Left colon (tissue), 2 donors: ENCODE measurements at regions not wholly inside any gene's neighbourhood (a gene's known extent, or its start where the extent isn't known, plus 50 kb on each side); places are given as distances from the start of the nearest gene placed in this dataset.
"Not testable (repeated sequence)": the region's sequence is repeated elsewhere in the genome, so short reads cannot be mapped to it uniquely, and the experiment has no call there.

Source experiments
- ATAC-seq: fragments of 200-7000 bp; cut with Tn5 transposase; one replicate; pipeline ENCODE4 v1.9.1; 2020; ENCODE audit warnings: mild to moderate bottlenecking, moderate library complexity
- DNase-seq, 2 donors: peaks; one replicate each; pipeline ENCODE4 v3.0.0-alpha.2; 2020
- intact Hi-C, 2 donors: fragments of 100-400 bp; cut with DNase I in 1 of 2; cut with micrococcal nuclease in 1 of 2; formaldehyde crosslinking; loops; one replicate each; pipeline versions ENCODE4 v1.11.2 to v1.14.0; 2022; cut with DNase I, micrococcal nuclease
- donor health status: DM: no; HTN: no; CAD: no.
- donor health status: DM: yes; HTN: yes; CAD: no.

GRCh38 chr21:35547946-35548774, 499.1 kb upstream of the RUNX1 start:
- intact Hi-C loops = no loop called here
- no peak for DNase-seq
- no peak for ATAC-seq

DNA sequence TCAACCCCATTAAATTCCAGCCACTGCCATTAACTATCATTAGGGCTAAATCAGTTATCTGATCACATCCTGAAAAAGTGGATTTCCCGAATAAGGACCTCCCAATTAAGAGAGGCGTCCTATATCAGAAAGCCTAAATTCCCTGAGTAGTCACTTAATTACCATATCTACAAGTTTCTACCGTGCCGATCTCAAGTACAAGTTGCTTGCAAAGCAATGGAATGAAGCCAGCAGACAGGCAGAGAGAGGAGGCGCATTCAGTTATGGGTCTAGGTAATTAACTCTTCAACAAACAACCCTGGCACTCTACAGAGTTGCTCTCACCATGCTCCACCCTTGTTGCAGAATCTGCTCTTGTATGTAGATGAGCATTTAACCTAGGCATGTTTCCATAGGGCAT, 494.6 kb upstream of the RUNX1 start:
- ATAC-seq (no peak), DNase-seq (no peak)
- intact Hi-C loops = no loop called here

DNA sequence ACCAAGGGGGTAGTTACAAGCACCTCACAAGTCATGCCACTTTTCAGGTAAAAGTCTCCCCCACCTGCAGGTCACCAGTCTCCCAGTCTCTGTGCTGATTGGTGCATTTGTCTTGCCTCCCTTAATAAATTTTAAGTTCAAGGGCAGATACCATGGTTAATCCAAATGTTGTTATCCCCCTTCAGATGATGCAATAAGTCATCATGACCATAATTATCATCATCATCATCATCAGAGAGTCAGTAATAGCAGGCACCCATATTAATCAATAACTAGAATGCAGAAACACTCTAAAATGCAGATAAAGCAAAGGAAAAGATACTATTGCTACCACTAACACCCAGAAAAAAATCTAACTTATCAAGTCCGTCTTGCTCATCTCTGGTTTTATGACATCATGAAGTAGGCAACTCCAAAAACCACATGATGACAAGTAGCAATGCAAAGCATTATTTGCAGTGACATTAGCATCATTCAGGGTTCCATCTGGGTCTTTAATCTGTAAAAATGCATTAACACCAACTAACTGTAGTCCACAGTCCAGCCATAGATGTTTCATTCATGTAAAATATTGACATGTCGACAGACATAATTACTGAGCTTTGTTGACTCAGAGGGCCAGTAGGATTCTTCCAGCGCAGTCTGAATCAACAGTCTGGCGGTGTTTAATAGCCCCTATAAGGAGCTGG, 492.0 kb upstream of the RUNX1 start:
- intact Hi-C loops = no loop called here
- no peak for ATAC-seq
- DNase-seq = no peak

GRCh38 chr21:35538386-35538785, 489.3 kb upstream of the RUNX1 start:
- intact Hi-C loops = no loop called here
- ATAC-seq (no peak), DNase-seq (no peak)

DNA sequence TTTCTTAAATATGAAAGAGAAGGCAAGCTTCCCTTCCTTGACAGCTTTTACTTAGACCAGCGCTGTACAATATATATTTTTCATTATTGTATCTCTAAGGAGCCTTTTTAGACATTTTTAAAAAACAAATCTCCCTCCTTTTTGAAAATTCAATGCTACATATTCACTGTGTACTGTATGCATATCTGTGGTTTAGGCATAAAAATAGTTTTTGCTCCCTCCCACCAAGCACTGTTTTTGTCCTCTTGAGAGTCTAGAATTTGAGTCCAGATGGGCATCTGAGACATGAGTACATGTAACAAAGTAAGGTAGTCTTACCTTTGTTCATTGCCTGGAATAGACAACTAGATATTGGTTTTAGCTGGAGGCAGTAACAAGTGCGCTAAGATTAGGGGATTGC, 488.5 kb upstream of the RUNX1 start:
- ATAC-seq (no peak), DNase-seq (no peak)
- intact Hi-C loops = no loop called here

DNA sequence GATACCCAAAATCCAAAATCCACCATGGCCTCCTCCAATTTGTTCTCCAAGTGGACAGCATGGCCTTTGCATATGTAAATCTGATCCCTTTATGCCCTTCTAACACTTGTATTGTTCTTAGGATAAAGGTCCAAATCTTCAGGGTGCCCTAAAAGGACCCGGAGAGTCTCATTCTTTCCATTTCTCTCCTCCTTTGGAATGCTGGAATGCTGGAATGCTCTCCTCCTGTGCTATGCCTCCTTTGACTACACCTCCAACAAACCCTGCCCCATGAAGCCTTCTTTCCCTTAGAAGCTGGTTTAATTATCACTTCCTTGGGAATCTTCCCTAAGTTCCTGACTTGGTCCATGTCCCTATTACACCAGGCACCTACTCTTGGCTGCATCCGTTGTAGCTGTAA, 484.8 kb upstream of the RUNX1 start:
- DNase-seq = no peak
- intact Hi-C loops = no loop called here
- ATAC-seq = no peak

- DNase-seq (no peak), ATAC-seq (no peak)
- intact Hi-C loops = no loop called here
These were observed 481.7 kb upstream of the RUNX1 start for GRCh38 chr21:35530766-35531165.

DNA sequence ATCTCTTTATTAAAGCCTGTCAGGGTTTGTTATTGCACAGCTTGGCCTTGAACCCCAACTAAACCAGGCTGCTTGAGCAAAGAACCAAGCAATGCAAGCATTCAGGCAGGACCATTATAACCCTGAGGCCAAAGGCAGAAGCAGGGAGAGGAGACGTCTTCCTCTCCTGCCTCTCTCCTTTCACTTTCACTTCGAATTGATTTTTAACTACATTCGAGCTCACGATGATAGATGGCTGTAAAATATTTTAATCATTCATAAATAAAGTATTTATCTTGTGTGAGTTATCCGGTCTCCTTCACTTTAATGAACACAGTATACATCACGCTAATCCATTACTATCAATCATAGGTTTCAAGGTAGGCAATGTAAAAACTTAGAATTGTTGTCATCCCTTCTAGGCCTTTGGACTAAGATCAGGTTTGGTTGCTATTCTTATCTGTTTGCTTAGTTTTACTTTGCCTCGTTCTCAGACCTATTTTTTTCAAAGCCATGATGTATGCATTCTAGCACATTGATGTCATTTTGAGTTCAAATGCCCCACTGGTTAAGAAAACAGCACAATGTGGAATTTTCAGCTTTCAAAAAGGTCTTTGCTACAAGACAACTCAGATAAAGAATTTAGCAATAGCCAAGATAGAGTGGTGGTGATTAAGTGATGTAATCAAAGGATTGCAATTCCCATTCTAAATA, 480.2 kb upstream of the RUNX1 start:
- DNase-seq (no peak), ATAC-seq (peak; percentile 68)
- intact Hi-C loops = no loop called here

DNA sequence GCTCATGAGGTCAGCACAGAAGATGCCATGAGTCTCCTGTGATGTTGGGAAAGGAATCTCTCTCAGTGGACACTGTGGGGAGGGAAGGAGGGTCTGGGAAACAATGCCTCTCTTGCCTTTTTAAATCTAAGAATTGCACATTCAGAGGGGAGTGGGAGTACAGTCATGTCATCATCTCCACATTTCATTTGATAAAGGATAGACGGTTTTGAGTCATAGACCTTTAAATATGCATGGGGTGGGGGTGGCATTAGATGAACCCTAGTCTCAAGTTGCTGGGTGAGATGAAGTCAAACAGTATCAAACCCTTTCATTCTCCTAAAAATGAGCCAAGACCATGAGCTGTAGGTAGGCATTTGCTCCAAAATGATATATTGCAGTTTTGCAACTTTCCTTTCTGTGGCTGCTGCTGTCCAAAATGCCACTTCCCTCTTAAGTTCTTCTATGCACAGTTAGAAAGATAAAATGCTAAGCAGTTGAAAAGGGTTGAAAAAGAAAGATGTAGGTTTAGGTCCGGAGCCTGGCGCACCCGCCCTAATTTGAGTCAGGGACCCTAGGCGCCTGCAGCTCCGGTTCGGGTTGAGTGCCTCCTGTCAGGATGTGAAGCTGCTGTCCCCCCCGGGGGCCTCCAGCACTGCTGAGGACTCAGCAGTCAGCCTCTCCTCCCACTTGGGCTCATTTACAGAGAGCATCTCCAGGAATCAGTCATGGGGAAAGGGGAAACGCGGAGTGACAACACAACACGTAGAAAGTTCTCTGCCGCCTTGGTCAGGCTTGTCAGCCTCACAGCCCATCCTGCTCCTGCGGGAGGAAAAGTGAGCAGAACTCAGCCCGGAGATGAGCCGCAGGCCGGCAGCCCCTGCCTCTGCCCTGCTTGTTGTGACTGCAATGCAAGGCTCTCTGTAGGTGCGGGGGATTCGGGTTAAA, 479.3 kb upstream of the RUNX1 start:
- intact Hi-C loops = no loop called here
- peak; percentile 26 to 29 for DNase-seq
- no peak for ATAC-seq

DNA sequence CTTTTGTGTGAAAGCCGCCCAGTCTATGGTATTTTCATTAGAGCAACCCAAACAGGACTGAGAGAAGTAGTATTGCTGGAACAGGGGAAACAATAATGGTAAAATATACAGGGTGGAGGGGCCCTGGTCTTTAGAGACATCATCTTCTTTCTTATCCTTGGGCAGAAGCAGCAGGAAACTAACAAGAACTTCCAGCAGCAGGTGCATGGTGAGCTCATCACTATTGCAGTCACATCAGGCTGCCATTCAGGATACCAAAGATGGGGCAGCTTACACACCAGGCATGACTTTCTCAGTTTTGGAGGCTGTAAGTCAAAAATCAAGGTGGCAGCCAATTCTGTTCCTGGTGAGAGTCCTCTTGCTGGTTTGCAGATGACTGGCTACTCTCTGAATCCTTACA, 478.3 kb upstream of the RUNX1 start:
- intact Hi-C loops = no loop called here
- ATAC-seq (no peak), DNase-seq (no peak)

DNA sequence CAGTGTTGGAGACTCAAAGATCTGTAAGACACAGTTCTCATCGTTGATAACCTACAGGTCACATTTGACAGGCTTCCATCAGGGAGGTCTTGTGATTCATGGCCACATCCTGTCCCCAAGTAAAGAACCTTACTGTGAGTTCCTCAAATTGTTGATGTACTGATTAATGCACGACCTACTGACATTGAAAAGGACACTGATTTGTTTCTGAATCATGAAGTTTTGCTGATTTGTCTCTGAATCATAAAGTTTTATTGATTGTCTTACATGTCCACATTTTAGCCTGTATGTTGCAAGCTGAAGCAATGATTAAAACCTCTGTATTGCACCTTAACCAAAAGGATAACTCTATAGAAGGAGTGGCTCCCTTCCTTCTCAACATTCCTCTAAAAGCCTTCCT, 476.3 kb upstream of the RUNX1 start:
- no peak for DNase-seq
- intact Hi-C loops = no loop called here
- no peak for ATAC-seq

DNA sequence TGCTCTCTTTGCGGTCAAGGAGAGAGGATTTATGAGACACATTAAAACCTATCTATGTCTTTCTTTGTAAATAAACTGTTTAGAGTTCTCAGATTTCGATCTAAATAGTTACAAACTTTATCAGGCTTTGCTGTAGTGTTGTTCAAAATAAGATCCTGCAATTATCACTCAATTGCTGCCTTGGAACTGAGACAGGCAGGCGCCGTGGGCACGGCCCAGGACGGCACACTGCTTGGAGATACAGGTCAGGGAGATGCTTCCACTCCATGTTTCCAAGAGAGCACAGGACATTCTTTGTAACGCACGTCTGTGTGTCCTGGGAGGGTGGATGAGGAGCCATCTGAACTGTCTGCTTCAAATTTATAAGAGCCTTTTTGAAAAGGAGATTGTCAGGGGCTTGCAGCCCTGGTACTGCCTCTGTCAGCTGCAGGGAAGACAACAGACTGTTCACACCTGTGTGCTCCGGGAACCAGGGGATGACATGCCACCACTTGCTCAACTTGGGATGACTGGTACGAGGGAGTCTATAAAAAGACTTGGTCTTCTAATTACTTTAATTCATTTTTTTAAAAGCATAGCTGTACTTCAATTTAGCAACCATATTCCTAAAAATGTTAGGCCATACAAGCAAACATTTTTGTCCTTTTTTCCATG, 472.9 kb upstream of the RUNX1 start:
- intact Hi-C loops = no loop called here
- DNase-seq = no peak
- ATAC-seq = no peak

- intact Hi-C loops = no loop called here
- DNase-seq (no peak), ATAC-seq (no peak)
These were observed 472.2 kb upstream of the RUNX1 start for GRCh38 chr21:35521293-35521692.

DNA sequence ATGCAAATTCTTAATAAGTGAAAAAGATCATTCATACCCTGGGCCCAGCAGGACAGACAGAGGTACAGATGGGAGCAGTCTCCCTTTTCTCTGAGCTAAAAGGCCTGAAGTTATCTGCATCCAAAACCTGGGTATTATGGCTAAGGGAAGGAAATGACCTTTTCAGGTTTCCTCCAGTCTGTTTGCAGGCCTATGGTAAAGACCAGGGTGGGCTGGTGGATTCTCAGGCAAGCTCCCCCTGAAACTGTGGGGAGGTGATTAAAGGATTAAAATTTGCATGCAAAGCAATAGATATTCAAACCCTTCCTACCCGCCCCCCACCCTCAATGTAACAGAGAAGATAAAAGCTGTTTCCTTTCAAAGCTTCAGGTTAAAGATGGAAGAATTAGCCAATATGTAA, 471.8 kb upstream of the RUNX1 start:
- intact Hi-C loops = no loop called here
- no peak for DNase-seq
- ATAC-seq = no peak

DNA sequence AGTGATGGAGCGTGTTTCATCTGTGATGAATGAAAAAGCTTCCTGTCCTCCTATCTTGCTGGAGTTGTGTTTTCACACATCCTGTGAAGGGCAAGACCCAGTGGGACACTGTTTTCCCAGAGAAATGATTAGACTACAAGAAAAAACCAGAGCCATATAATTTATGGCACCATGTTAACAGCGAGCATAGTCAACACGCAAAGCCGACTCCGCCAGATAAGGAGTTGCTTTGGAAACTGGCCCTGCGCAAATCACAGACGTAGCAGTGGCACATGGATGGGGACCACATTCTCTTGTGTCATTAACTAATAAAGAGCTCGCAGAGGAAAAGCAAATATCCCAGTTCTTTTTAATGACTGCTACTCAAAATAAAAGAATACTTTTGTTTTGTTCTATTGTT, 471.2 kb upstream of the RUNX1 start:
- intact Hi-C loops = no loop called here
- DNase-seq (no peak), ATAC-seq (peak; percentile 43)

GRCh38 chr21:35517865-35518264, 468.8 kb upstream of the RUNX1 start:
- DNase-seq (no peak), ATAC-seq (no peak)
- intact Hi-C loops = no loop called here

DNA sequence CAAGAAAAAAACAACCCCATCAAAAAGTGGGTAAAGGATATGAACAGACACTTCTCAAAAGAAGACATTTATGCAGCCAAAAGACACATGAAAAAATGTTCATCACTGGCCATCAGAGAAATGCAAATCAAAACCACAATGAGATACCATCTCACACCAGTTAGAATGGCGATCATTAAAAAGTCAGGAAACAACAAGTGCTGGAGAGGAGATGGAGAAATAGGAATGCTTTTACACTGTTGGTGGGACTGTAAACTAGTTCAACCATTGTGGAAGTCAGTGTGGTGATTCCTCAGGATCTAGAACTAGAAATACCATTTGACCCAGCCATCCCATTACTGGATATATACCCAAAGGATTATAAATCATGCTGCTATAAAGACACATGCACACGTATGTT, 467.2 kb upstream of the RUNX1 start:
- DNase-seq, intact Hi-C loops, ATAC-seq: not testable (repeated sequence)

DNA sequence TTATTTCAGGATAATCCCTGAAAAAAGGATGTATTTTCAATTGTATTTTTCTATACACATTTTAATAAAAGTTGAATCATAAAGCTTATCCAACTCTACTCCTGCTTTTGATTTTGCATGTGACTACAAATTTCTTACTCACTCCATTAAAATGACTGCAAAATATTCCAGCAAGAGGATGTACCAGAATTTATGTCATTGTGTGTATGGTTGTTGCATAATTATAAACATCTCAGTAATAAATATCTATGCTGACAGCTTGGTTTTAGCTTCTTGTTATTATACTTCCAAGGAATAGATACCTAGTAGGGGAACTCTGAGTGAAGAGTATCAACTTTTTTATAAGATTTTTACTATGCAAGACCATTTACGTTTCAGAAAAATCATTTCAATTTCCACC, 463.2 kb upstream of the RUNX1 start:
- ATAC-seq (no peak), DNase-seq (no peak)
- intact Hi-C loops = no loop called here
